Ishikawa (cell line): ENCODE measurements at regions not wholly inside any gene's neighbourhood (a gene's known extent, or its start where the extent isn't known, plus 50 kb on each side); places are given as distances from the start of the nearest gene placed in this dataset.

Source experiments
- CEBPB ChIP-seq: IDR thresholded peaks from 2 replicates; pipeline ENCODE4 v1.6.1; 2012
- CREB1 ChIP-seq: IDR thresholded peaks from 2 replicates; pipeline ENCODE4 v1.6.1; 2012; ENCODE audit warnings: low read depth
- EGR1 ChIP-seq: IDR thresholded peaks from 2 replicates; pipeline ENCODE4 v1.6.1; 2012
- EP300 ChIP-seq: IDR thresholded peaks from 2 replicates; pipeline ENCODE4 v1.6.1; 2012; ENCODE audit warnings: borderline replicate concordance
- FOXM1 ChIP-seq: IDR thresholded peaks from 2 replicates; pipeline ENCODE4 v1.6.1; 2012; ENCODE audit warnings: low read depth, borderline replicate concordance
- NFIC ChIP-seq: IDR thresholded peaks from 2 replicates; pipeline ENCODE4 v1.6.1; 2012
- RAD21 ChIP-seq: IDR thresholded peaks from 2 replicates; pipeline ENCODE4 v1.6.1; 2012; ENCODE audit warnings: low read depth
- TAF1 ChIP-seq: IDR thresholded peaks from 2 replicates; pipeline ENCODE4 v1.6.1; 2012; ENCODE audit warnings: low read depth, mild to moderate bottlenecking
- TCF12 ChIP-seq: IDR thresholded peaks from 2 replicates; pipeline ENCODE4 v1.6.1; 2012; ENCODE audit warnings: low read depth
- TEAD4 ChIP-seq: IDR thresholded peaks from 2 replicates; pipeline ENCODE4 v1.6.1; 2012
- YY1 ChIP-seq: IDR thresholded peaks from 2 replicates; pipeline ENCODE4 v1.6.1; 2012; ENCODE audit warnings: low read depth
- ZBTB7A ChIP-seq: IDR thresholded peaks from 2 replicates; pipeline ENCODE4 v1.6.1; 2012; ENCODE audit warnings: low read depth
- TF ChIP-seq, protein P1 (sequence below): IDR thresholded peaks from 2 replicates; pipeline ENCODE4 v1.6.1; 2012
- TF ChIP-seq, protein P2 (sequence below): IDR thresholded peaks from 2 replicates; pipeline ENCODE4 v1.6.1; 2012
- TF ChIP-seq, protein P3 (sequence below): IDR thresholded peaks from 2 replicates; pipeline ENCODE4 v1.6.1; 2012; ENCODE audit warnings: low read depth, mild to moderate bottlenecking

DNA sequence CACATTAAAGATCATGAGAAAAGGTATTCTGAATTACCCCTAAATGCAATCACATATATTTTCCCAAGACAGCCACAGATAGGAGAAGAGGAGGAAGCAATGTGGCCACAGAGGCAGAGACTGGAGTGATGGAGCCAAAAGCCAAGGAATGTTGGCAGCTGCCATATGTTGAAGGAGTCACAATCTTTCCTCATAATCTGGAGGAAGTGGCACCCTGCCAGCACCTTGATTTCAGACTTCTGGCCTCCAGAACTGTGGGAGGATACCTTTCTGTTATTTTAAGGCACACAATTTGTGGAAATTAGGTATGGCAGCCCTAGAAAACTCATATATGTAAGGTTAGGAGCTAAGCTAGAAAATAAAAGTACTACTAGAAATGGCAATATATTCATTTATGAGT is 139.9 kb upstream of the GAS1 start:
- no peak for TF ChIP-seq TEAD4
- TF ChIP-seq ZBTB7A, result no peak
- no peak for TF ChIP-seq CEBPB
- no peak for TF ChIP-seq EP300
- TF ChIP-seq, protein P1, sequence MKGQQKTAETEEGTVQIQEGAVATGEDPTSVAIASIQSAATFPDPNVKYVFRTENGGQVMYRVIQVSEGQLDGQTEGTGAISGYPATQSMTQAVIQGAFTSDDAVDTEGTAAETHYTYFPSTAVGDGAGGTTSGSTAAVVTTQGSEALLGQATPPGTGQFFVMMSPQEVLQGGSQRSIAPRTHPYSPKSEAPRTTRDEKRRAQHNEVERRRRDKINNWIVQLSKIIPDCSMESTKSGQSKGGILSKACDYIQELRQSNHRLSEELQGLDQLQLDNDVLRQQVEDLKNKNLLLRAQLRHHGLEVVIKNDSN, result no peak
- TF ChIP-seq EGR1, result no peak
- TF ChIP-seq TCF12, result no peak
- TF ChIP-seq YY1, result no peak
- TF ChIP-seq FOXM1, result no peak
- TF ChIP-seq RAD21, result no peak
- TF ChIP-seq, protein P2, sequence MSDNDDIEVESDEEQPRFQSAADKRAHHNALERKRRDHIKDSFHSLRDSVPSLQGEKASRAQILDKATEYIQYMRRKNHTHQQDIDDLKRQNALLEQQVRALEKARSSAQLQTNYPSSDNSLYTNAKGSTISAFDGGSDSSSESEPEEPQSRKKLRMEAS, result no peak
- TF ChIP-seq, protein P3, sequence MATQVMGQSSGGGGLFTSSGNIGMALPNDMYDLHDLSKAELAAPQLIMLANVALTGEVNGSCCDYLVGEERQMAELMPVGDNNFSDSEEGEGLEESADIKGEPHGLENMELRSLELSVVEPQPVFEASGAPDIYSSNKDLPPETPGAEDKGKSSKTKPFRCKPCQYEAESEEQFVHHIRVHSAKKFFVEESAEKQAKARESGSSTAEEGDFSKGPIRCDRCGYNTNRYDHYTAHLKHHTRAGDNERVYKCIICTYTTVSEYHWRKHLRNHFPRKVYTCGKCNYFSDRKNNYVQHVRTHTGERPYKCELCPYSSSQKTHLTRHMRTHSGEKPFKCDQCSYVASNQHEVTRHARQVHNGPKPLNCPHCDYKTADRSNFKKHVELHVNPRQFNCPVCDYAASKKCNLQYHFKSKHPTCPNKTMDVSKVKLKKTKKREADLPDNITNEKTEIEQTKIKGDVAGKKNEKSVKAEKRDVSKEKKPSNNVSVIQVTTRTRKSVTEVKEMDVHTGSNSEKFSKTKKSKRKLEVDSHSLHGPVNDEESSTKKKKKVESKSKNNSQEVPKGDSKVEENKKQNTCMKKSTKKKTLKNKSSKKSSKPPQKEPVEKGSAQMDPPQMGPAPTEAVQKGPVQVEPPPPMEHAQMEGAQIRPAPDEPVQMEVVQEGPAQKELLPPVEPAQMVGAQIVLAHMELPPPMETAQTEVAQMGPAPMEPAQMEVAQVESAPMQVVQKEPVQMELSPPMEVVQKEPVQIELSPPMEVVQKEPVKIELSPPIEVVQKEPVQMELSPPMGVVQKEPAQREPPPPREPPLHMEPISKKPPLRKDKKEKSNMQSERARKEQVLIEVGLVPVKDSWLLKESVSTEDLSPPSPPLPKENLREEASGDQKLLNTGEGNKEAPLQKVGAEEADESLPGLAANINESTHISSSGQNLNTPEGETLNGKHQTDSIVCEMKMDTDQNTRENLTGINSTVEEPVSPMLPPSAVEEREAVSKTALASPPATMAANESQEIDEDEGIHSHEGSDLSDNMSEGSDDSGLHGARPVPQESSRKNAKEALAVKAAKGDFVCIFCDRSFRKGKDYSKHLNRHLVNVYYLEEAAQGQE, result no peak
- TF ChIP-seq NFIC, result no peak
- TF ChIP-seq TAF1, result no peak
- TF ChIP-seq CREB1, result no peak

DNA sequence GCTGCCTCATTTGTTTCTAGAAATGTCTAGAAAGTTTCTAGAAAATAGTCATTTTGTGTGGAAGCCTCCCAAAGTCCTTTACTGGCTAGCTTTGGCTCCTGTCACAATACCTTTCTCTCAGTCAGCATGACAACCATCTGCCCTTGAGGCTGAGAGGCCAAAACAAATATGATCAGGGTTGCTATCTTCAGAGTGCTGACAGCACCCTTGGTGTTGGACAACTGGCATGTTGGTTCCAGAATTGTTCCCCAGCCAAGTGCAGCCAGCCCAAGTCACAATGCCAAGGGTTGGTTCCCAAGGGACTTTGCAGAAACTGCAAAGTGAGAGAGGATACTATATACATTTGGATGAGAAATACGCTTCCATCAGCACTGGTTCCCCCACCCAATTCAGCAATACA is 140.9 kb upstream of the GAS1 start:
- TF ChIP-seq TAF1, result no peak
- no peak for TF ChIP-seq TEAD4
- TF ChIP-seq CEBPB, result no peak
- TF ChIP-seq, protein P1, result no peak
- no peak for TF ChIP-seq YY1
- TF ChIP-seq EP300, result no peak
- no peak for TF ChIP-seq TCF12
- TF ChIP-seq FOXM1, result no peak
- TF ChIP-seq RAD21, result no peak
- TF ChIP-seq NFIC, result no peak
- TF ChIP-seq ZBTB7A, result no peak
- no peak for TF ChIP-seq EGR1
- TF ChIP-seq CREB1, result no peak
- TF ChIP-seq, protein P2, result no peak
- TF ChIP-seq, protein P3, result no peak

DNA sequence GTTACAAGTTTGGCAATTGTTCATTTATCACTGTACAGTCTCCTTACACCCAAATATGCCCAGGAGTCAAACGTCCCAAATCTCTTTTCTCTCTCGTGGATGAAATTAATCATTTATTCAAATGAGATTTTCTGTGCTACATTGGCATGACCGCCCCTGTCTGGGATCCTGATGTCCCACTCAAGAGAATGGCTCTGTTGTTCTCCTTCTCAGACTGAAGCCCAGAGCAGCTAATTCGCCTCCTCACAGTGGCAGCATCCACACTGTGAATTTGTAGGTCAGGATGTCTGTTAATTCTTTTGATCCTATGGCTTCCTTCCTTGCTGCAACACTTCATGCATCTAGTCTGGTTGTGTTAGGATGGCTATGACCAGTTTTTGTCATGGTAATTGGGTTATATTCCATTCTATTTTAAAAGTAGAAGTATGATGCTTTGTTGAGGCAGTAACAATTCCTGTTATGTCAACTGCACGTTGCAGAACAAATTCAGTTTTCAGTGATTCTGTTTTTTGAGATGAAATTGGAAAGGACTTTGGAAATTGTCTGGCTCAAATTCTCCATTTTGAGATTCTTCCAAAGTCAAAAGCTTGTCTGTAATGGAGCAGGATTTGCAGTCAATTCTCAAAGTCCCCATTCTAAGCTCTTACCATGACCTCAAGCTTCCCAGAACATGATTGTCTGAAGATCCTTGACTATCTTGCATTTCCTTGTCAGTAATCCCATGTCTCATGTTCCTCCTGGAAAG is 141.5 kb upstream of the GAS1 start:
- TF ChIP-seq NFIC (no peak), EGR1 (no peak), CREB1 (no peak), FOXM1 (no peak), RAD21 (no peak), ZBTB7A (no peak), TCF12 (no peak), CEBPB (no peak), EP300 (no peak), TAF1 (no peak), YY1 (no peak), TEAD4 (no peak)
- TF ChIP-seq, protein P1, result no peak
- TF ChIP-seq, protein P3, result no peak
- TF ChIP-seq, protein P2, result no peak

DNA sequence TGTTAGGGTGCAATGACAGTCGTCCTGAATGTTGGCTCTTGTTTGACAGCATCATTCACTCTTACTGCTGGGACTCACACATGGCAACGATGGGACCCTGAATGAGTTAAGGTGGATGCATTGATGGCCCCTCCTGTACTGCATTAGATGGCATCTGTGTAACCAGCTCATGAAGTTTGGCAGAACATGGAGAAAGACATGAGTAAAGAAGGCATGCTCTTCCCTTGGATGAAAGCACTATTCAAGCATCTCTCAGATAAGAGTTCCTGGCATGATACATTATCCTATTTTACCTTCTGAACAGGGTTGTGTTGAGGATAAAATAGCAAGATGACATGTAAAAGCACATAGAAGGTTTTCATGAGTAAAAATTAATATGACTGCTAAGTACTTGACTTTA is 142.2 kb upstream of the GAS1 start:
- no peak for TF ChIP-seq CREB1
- no peak for TF ChIP-seq ZBTB7A
- no peak for TF ChIP-seq EP300
- TF ChIP-seq FOXM1, result no peak
- TF ChIP-seq NFIC, result no peak
- TF ChIP-seq, protein P3, result no peak
- TF ChIP-seq RAD21, result no peak
- no peak for TF ChIP-seq CEBPB
- TF ChIP-seq, protein P1, result no peak
- no peak for TF ChIP-seq YY1
- TF ChIP-seq TCF12, result no peak
- TF ChIP-seq, protein P2, result no peak
- TF ChIP-seq EGR1, result no peak
